Limb (tissue), 2 donors: ENCODE measurements at regions not wholly inside any gene's neighbourhood (a gene's known extent, or its start where the extent isn't known, plus 50 kb on each side); places are given as distances from the start of the nearest gene placed in this dataset.
"Not testable (repeated sequence)": the region's sequence is repeated elsewhere in the genome, so short reads cannot be mapped to it uniquely, and the experiment has no call there.

Experiments
- DNase-seq, 2 donors: peaks; one replicate each; pipeline ENCODE4 v3.0.0-alpha.2; 2016; ENCODE audit errors: extremely low spot score in 2 of 2

- DNase-seq, result no peak
Measured at GRCh38 chr12:42733911-42734310, 144.4 kb upstream of the PRICKLE1 start.

DNA sequence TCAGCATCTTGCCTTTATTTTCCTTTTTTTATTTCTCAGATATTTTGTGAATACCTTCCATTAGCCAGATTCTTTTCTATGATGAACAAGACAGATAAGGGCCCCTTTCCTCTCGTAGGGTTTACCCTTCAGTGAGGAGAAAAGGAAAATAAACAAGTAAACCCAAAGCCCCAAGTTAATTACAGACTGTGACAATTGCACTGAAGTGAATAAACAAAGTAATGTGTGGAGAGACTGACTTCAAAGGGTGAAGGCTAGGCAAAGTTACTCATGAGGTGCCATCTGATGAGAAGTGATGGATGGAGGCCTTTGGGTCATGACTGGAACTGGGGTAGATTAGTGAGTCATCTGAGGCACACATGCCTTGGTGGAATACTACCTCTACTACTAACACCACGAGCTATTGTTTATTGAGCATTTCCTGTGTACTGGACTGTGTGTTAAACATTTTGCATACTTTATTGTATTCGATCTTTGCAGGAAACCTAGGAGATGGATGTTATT is 143.4 kb upstream of the PRICKLE1 start:
- DNase-seq, result no peak

DNA sequence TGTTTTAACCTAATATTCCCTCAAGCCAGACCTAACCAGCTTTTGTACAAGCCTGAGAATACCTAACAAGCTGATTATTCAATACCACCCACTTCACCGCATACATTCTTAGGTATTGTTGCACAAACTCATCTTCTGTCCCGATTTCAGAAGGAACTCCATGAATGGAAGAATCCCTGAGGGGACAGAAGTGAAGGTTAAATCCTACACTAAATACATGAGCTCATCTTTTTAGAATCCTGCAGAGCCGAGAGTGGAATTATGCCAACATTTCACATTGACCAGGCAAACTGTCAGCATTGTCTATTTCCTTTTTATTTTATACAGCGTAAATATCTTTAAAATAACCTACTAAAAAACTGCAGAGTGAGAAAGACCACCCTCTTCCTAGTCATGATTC is 140.7 kb upstream of the PRICKLE1 start:
- no peak for DNase-seq

DNA sequence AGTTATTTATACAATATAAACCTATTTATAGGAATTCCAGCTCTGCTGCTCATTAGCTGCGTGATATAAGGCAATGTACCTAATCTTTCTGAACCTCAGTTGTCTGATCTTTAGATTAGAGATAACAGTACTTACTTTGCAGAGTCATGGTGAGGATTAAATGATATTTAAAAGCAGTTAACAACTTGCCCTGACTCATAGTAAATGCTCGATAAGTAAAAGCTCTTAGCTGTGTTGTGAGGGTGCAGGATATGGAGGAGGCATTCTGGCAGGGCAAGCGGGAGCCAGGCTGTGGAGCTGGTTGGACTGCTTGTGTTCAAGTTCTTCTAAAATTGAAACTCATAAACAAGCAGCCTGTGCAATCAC is 140.0 kb upstream of the PRICKLE1 start:
- no peak for DNase-seq

GRCh38 chr12:42728770-42729534 is 139.4 kb upstream of the PRICKLE1 start:
- DNase-seq, result no peak

GRCh38 chr12:42728287-42728686 is 138.7 kb upstream of the PRICKLE1 start:
- no peak for DNase-seq

DNA sequence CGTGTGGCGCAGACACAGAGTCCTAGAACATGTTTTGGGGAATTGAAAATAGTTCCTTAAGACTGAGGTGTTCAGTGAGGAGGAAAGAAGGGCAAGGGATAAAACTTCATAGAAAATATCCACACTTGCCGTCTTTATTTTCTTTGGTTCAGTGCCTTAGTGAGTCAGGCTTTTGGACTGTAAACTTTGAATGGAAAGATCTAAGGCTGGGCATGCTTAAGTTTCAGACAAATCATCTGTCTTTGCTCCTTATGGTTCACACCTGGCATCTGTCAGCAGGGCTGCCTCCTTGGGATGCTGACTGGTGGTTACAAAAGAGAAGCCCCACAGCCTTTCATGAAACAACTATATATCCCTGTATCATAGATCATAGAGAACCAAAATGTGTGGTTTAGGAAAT is 136.3 kb upstream of the PRICKLE1 start:
- no peak for DNase-seq

GRCh38 chr12:42716491-42716891 is 126.9 kb upstream of the PRICKLE1 start:
- DNase-seq, result no peak

GRCh38 chr12:42713566-42713965 is 124.0 kb upstream of the PRICKLE1 start:
- not testable (repeated sequence) for DNase-seq

DNA sequence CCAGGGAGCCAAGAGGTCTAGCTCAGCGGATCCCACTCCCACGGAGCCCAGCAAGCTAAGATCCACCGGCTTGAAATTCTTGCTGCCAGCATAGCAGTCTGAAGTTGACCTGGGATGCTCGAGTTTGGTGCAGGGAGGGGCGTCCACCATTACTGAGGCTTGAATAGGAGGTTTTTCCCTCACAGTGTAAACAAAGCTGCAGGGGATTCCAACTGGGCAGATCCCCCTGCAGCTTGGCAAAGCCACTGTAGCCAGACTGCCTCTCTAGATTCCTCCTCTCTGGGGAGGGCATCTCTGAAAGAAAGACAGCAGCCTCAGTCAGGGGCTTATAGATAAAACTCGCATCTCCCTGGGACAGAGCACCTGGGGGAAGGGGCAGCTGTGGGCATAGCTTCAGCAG is 118.8 kb upstream of the PRICKLE1 start:
- not testable (repeated sequence) for DNase-seq

- no peak for DNase-seq
Measured at GRCh38 chr12:42707312-42708226, 118.0 kb upstream of the PRICKLE1 start.

- no peak for DNase-seq
Measured at GRCh38 chr12:42706321-42706720, 116.8 kb upstream of the PRICKLE1 start.

GRCh38 chr12:42705863-42706262 is 116.3 kb upstream of the PRICKLE1 start:
- DNase-seq, result peak; percentile 72 to 81

DNA sequence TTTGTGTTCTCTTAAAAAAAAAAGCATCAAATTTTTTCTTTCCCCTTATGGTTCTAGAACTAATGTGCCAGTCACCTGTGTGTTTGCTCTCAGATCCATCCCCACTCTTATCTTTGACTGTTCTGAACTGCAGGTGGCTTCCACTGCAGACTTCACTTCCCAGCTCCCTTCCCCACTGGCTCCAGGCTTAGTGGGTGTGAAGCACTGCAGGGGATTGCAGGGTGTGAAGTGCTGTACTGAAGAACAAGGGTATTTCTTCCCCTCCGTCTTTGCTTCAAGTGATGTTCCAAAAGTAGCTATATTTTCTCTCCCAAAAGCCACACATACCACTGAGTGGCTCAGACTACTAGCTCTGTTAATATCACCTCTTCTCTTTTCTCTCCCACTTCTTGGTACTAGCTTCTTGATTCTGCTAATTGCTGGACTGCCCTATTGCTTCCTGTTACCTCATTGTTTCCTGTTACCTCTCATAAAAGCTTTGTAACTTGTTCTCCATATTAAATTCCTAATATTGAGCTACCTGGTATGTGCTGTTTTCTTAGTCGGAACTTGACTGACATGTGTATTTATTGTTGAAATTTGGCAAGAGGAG is 115.4 kb upstream of the PRICKLE1 start:
- no peak for DNase-seq

GRCh38 chr12:42704340-42704739 is 114.8 kb upstream of the PRICKLE1 start:
- DNase-seq, result no peak

DNA sequence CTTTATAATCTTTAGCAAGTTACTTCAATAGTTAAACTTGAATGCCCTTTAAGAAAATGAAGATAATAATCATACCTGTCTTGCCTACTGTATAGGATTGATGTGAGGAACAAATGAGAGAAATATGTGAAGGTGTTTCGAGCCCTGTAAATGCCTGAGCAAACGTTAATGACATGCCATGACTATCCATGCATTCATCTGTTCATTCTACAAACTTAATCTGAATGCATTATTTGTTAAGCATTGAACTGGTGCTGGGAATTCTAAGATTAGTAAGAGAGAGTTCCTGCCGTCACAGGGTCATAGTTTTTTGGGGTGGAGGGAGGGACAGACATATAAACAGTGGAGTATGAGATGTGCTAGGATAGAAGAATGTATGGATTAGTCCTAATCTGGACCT is 111.5 kb upstream of the PRICKLE1 start:
- DNase-seq, result no peak

DNA sequence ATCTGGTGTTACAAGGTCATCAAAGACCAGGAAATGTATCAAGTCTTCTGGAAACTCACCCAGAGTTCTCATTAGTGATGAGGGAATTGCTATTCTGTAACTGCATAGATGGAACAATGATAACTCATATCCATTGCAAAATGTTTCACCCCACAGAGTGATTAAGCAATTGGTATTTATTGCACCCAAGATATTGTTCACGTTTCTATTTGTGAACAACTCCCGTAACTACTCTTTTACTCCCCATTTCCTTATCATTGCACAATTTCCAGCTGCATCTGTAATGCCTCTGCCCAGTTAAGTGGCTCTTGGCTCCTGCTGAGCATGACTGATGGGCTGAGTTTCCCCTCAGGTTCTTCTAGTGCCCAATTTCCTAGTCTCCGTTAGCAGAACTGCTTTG is 108.7 kb upstream of the PRICKLE1 start:
- DNase-seq, result no peak

DNA sequence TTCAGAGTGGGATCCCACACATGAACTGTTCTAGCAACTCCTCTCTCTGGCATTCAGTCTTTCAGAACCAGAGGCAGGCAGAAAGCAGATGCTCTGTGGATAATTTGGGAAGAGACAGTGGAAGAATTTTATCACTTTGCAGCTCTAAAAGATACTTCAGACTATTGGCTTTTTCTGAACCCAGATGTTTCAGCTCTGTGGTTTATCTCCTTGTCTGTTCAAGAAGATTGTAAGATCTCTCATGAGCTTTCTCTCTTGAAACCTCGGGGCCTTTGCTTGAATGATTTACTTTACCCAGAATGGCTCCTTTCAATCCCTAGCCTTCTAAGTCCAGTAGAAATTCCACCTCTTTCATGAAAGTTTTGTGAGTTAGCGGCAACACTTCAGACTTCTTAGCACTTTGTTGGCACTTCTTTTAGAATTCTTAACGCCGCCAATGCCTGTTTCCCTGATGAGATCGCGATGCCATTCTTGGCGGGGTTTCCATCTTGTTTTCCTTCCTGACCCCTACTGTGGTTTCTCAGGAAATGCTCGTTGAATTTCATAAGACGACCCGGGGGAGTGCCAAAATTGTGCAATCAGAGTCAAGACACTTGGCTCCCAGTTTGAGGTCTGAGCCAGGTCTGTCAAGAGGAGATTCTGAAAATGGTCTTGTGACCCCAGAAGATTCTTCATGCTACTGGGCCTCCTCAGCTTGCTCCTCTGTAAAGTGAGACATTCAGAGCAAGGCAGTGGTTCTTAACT is 107.0 kb upstream of the PRICKLE1 start:
- no peak for DNase-seq

DNA sequence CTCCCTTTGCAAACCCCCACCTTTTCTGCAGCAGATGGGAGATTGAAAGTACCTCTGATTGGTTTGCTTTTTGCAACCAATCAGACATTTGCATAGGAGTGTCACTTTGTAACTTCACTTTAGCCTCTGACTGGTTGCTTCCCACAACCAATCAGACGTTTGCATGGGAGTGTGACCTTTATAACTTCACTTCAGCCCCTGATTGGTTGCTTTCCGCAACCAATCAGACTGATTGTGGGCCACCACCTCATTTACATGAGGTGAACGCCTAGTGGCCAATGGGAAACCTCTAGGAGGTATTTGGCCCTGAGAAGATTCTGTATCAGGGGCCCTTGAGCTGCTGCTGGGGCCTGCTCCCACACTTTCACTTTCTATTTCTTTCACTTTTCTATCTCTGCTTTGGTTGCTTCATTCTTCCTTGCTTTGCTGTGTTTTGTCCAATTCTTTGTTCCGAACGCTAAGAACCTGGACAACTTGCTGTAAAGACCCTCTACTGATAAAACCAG is 106.0 kb upstream of the PRICKLE1 start:
- no peak for DNase-seq

GRCh38 chr12:42692749-42693148 is 103.2 kb upstream of the PRICKLE1 start:
- no peak for DNase-seq

GRCh38 chr12:42691991-42692557 is 102.5 kb upstream of the PRICKLE1 start:
- no peak for DNase-seq
